Astrocyte (in vitro differentiated cells and primary cell): ENCODE measurements at regions not wholly inside any gene's neighbourhood (a gene's known extent, or its start where the extent isn't known, plus 50 kb on each side); places are given as distances from the start of the nearest gene placed in this dataset.

Experiments used
- DNase-seq: peaks from one replicate; pipeline ENCODE4 v3.0.0-alpha.2; 2010; ENCODE audit warnings: low read depth
- FAIRE-seq: peaks from 2 replicates; lab custom pipeline; 2011; peaks lifted over from hg19 to GRCh38; lab: Jason Lieb, UNC
- H2AFZ ChIP-seq: 2 replicates; pipeline ENCODE4 v1.6.0; 2012; ENCODE audit warnings: low read depth, low read length, inconsistent platforms
- H3K27ac ChIP-seq: 2 replicates; pipeline ENCODE4 v1.5.1; 2011; ENCODE audit warnings: low read depth, low read length, inconsistent platforms
- H3K27me3 ChIP-seq: 2 replicates; pipeline ENCODE4 v1.6.0; 2011; ENCODE audit warnings: low read length, inconsistent platforms; ENCODE audit not compliant: insufficient read depth
- H3K36me3 ChIP-seq: 2 replicates; pipeline ENCODE4 v1.5.1; 2011; ENCODE audit warnings: low read length, inconsistent platforms; ENCODE audit not compliant: insufficient read depth
- H3K4me1 ChIP-seq: 2 replicates; pipeline ENCODE4 v1.5.1; 2011; ENCODE audit warnings: low read length, inconsistent platforms; ENCODE audit not compliant: insufficient read depth
- H3K4me2 ChIP-seq: 2 replicates; pipeline ENCODE4 v1.6.0; 2012; ENCODE audit warnings: low read length, inconsistent platforms
- H3K4me3 ChIP-seq: 2 replicates; pipeline ENCODE4 v1.5.1; 2011; ENCODE audit warnings: low read depth, mild to moderate bottlenecking, low read length, inconsistent platforms; ENCODE audit not compliant: insufficient read depth
- H3K79me2 ChIP-seq: 2 replicates; pipeline ENCODE4 v1.6.0; 2012; ENCODE audit warnings: mild to moderate bottlenecking, low read length, inconsistent platforms; ENCODE audit not compliant: insufficient read depth
- H3K9ac ChIP-seq: 2 replicates; pipeline ENCODE4 v1.6.0; 2012; ENCODE audit warnings: mild to moderate bottlenecking, low read length, inconsistent platforms
- H3K9me3 ChIP-seq: 2 replicates; pipeline ENCODE4 v1.5.1; 2012; ENCODE audit warnings: low read depth, mild to moderate bottlenecking, low read length, inconsistent platforms; ENCODE audit not compliant: insufficient read depth
- H4K20me1 ChIP-seq: 2 replicates; pipeline ENCODE4 v1.6.0; 2012; ENCODE audit warnings: low read length, inconsistent platforms; ENCODE audit not compliant: insufficient read depth
- H3K27ac Mint-ChIP-seq: one replicate; pipeline ENCODE4 v1.8.0; 2021; ENCODE audit warnings: mild to moderate bottlenecking, mixed read lengths; ENCODE audit not compliant: unreplicated experiment
- H3K27me3 Mint-ChIP-seq: one replicate; pipeline ENCODE4 v1.8.0; 2021; ENCODE audit warnings: low read depth, mixed read lengths; ENCODE audit not compliant: unreplicated experiment
- H3K36me3 Mint-ChIP-seq: one replicate; pipeline ENCODE4 v1.8.0; 2021; ENCODE audit warnings: low read depth, mixed read lengths; ENCODE audit not compliant: unreplicated experiment
- H3K4me1 Mint-ChIP-seq: one replicate; pipeline ENCODE4 v1.8.0; 2021; ENCODE audit warnings: low read depth, mixed read lengths; ENCODE audit not compliant: unreplicated experiment
- H3K4me3 Mint-ChIP-seq: one replicate; pipeline ENCODE4 v1.8.0; 2021; ENCODE audit warnings: mild to moderate bottlenecking, moderate library complexity, mixed read lengths; ENCODE audit not compliant: unreplicated experiment
- H3K9me3 Mint-ChIP-seq: one replicate; pipeline ENCODE4 v1.8.0; 2021; ENCODE audit warnings: mild to moderate bottlenecking, mixed read lengths; ENCODE audit not compliant: unreplicated experiment
- EZH2 ChIP-seq: IDR thresholded peaks from 2 replicates; pipeline ENCODE4 v1.6.1; 2012; ENCODE audit warnings: mild to moderate bottlenecking, low read length, inconsistent platforms; ENCODE audit not compliant: insufficient read depth
- TF ChIP-seq, protein P1 (sequence below): IDR thresholded peaks from 2 replicates; pipeline ENCODE4 v1.5.1; 2011; ENCODE audit warnings: low read depth, mild to moderate bottlenecking, inconsistent platforms, low read length, moderate library complexity; ENCODE audit not compliant: insufficient read depth

DNA sequence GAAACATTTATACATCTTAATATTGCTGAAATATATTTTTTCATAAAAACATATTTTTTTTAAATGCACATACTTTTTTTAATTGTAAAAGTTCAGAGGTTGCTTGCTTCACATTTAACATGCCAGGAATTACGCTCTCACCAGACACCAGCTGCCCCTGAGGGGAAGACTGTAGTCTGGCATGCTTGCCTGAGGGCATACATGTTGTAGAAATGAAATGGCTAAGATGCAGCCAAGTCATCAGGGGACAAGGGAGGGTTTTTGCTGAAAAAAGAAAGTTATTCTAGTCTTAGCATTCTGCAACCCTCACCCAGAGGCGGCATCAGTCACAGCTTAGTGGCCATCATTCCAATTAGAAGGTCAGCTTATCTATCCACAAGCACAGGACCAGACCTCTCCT lies 426.7 kb upstream of the FTMT start:
- no peak for FAIRE-seq
- Mint-ChIP-seq H3K4me3 (no peak overlapping the region), H3K4me1 (no peaks in the 10 kb centered on the region), H3K27me3 (no peaks in the 10 kb centered on the region), H3K9me3 (peaks cover 2% of the 10 kb centered on the region), H3K27ac (no peak overlapping the region), H3K36me3 (no peaks in the 10 kb centered on the region)
- H3K36me3 ChIP-seq, result no peaks in the 10 kb centered on the region
- H3K27ac ChIP-seq, result no peak overlapping the region
- no peak for DNase-seq
- H3K4me3 ChIP-seq, result no peak overlapping the region
- no peak overlapping the region for H2AFZ ChIP-seq
- no peaks in the 10 kb centered on the region for H3K79me2 ChIP-seq
- H3K4me1 ChIP-seq, result no peaks in the 10 kb centered on the region
- H4K20me1 ChIP-seq, result no peaks in the 10 kb centered on the region
- H3K9ac ChIP-seq, result no peak overlapping the region
- TF ChIP-seq, protein P1, sequence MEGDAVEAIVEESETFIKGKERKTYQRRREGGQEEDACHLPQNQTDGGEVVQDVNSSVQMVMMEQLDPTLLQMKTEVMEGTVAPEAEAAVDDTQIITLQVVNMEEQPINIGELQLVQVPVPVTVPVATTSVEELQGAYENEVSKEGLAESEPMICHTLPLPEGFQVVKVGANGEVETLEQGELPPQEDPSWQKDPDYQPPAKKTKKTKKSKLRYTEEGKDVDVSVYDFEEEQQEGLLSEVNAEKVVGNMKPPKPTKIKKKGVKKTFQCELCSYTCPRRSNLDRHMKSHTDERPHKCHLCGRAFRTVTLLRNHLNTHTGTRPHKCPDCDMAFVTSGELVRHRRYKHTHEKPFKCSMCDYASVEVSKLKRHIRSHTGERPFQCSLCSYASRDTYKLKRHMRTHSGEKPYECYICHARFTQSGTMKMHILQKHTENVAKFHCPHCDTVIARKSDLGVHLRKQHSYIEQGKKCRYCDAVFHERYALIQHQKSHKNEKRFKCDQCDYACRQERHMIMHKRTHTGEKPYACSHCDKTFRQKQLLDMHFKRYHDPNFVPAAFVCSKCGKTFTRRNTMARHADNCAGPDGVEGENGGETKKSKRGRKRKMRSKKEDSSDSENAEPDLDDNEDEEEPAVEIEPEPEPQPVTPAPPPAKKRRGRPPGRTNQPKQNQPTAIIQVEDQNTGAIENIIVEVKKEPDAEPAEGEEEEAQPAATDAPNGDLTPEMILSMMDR, result no peak
- TF ChIP-seq EZH2, result no peak
- no peaks in the 10 kb centered on the region for H3K27me3 ChIP-seq
- no peaks in the 10 kb centered on the region for H3K9me3 ChIP-seq
- H3K4me2 ChIP-seq, result no peak overlapping the region

DNA sequence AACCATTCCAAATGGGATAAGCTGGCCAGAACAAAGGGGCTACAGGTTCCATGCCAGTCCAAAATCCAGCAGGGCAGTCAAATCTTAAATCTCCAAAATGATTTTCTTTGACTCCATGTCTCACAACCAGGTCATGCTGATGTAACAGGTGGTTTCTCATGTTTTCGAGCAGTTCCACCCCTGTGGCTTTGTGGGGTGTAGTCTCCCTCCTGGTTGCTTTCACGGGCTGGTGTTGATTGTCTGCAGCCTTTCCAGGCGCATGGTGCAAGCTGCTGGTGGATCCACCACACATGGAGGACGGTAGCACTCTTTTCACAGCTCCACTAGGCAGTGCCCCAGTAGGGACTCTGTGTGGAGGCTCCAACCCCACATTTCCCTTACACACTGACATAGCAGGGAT lies 425.5 kb upstream of the FTMT start:
- Histone ChIP-seq H3K4me2 (no peak overlapping the region), H3K27me3 (no peaks in the 10 kb centered on the region), H4K20me1 (no peaks in the 10 kb centered on the region), H3K9me3 (no peaks in the 10 kb centered on the region), H3K79me2 (no peaks in the 10 kb centered on the region), H3K9ac (no peak overlapping the region), H3K4me1 (no peaks in the 10 kb centered on the region), H3K36me3 (no peaks in the 10 kb centered on the region), H3K27ac (no peak overlapping the region), H3K4me3 (no peak overlapping the region), H2AFZ (no peak overlapping the region)
- FAIRE-seq (no peak), DNase-seq (no peak)
- peaks cover 2% of the 10 kb centered on the region for H3K9me3 Mint-ChIP-seq
- no peaks in the 10 kb centered on the region for H3K4me1 Mint-ChIP-seq
- no peak for TF ChIP-seq EZH2
- TF ChIP-seq, protein P1, result no peak
- no peak overlapping the region for H3K27ac Mint-ChIP-seq
- H3K4me3 Mint-ChIP-seq, result no peak overlapping the region
- H3K36me3 Mint-ChIP-seq, result no peaks in the 10 kb centered on the region
- no peaks in the 10 kb centered on the region for H3K27me3 Mint-ChIP-seq

DNA sequence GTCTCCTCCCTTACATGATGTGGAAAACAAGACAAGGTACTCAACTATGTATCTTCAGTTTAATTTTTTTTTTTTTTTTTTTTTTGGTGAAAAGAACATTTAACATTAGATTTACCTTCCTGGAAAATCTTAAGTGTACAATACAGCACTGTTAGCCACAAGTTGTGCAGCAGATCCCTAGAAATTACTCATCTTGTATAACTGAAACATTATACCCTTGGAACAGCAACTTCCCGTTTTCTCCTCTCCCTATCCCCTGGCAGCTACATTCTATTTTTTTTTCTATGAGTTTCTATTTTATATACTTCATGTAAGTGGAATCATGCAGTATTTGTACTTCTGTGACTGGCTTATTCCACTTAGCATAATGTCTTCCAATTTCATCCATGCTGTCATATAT lies 421.9 kb upstream of the FTMT start:
- no peak overlapping the region for H3K4me2 ChIP-seq
- no peaks in the 10 kb centered on the region for H4K20me1 ChIP-seq
- no peaks in the 10 kb centered on the region for H3K27me3 Mint-ChIP-seq
- DNase-seq (no peak), FAIRE-seq (no peak)
- no peak overlapping the region for H3K4me3 Mint-ChIP-seq
- TF ChIP-seq EZH2, result no peak
- TF ChIP-seq, protein P1, result no peak
- H3K4me3 ChIP-seq, result no peak overlapping the region
- no peaks in the 10 kb centered on the region for H3K27me3 ChIP-seq
- no peaks in the 10 kb centered on the region for H3K79me2 ChIP-seq
- H3K27ac Mint-ChIP-seq, result no peak overlapping the region
- no peak overlapping the region for H3K27ac ChIP-seq
- no peaks in the 10 kb centered on the region for H3K9me3 ChIP-seq
- peaks cover 2% of the 10 kb centered on the region for H3K9me3 Mint-ChIP-seq
- H3K4me1 ChIP-seq, result no peaks in the 10 kb centered on the region
- no peaks in the 10 kb centered on the region for H3K36me3 ChIP-seq
- H3K4me1 Mint-ChIP-seq, result no peaks in the 10 kb centered on the region
- H2AFZ ChIP-seq, result no peak overlapping the region
- H3K36me3 Mint-ChIP-seq, result no peaks in the 10 kb centered on the region
- no peak overlapping the region for H3K9ac ChIP-seq
